Right lobe of liver (tissue), 4 donors: ENCODE measurements at regions not wholly inside any gene's neighbourhood (a gene's known extent, or its start where the extent isn't known, plus 50 kb on each side); places are given as distances from the start of the nearest gene placed in this dataset.

Source experiments
- CTCF ChIP-seq, 4 donors: fragments of 200-600 bp in 3 of 4; fragments of 450-650 bp in 1 of 4; IDR thresholded peaks; one replicate each; pipeline versions ENCODE4 v1.5.1 to v1.8.0; 2016 to 2022; ENCODE audit warnings: antibody characterized with exemption in 4 of 4, mild to moderate bottlenecking in 2 of 4
- POLR2A ChIP-seq: fragments of 450-650 bp; IDR thresholded peaks from one replicate; pipeline ENCODE4 v1.6.1; 2017; ENCODE audit warnings: antibody characterized with exemption, mild to moderate bottlenecking
- donor health status: DM: no; HTN: no; CAD: no.
- donor health status: DM: no; HTN: no; CAD: no.
- donor health status: DM: no; HTN: yes; CAD: no.

- no peak for TF ChIP-seq CTCF (IDR thresholded peaks at IDR 0.05)
- TF ChIP-seq POLR2A: no peak
Measured at GRCh38 chr5:2105141-2105540, 222.4 kb upstream of the IRX4 start.
